Ovary (tissue), 7 donors: ENCODE measurements at regions not wholly inside any gene's neighbourhood (a gene's known extent, or its start where the extent isn't known, plus 50 kb on each side); places are given as distances from the start of the nearest gene placed in this dataset.

ENCODE experiments used
- DNase-seq, 5 donors: peaks; one replicate each; pipeline ENCODE4 v3.0.0-alpha.2; 2019 to 2020
- H3K27ac ChIP-seq, 2 donors: fragments of 200-600 bp; one replicate each; pipeline versions ENCODE4 v1.5.1 to v1.8.0; 2019 to 2022
- H3K27me3 ChIP-seq: fragments of 200-600 bp; one replicate; pipeline ENCODE4 v1.8.0; 2022
- H3K36me3 ChIP-seq: fragments of 200-600 bp; sonication (generic); one replicate; pipeline ENCODE4 v1.5.1; 2019
- H3K4me1 ChIP-seq: one replicate; pipeline ENCODE4 v1.8.1; 2013; ENCODE audit warnings: mild to moderate bottlenecking, moderate library complexity; ENCODE audit not compliant: insufficient read depth
- H3K4me3 ChIP-seq: fragments of 200-600 bp; sonication (generic); one replicate; pipeline ENCODE4 v1.5.1; 2017
- H3K9me3 ChIP-seq, 2 donors: fragments of 200-600 bp in 1 of 2; sonication (generic) in 1 of 2; one replicate each; pipeline versions ENCODE4 v1.5.1 to v1.8.1; 2013 to 2019; ENCODE audit warnings: mild to moderate bottlenecking in 1 of 2, moderate library complexity in 1 of 2
- CTCF ChIP-seq, 3 donors: fragments of 450-650 bp in 2 of 3; fragments of 200-600 bp in 1 of 3; IDR thresholded peaks; one replicate each; pipeline versions ENCODE4 v1.5.1 to v1.8.0; 2016 to 2022; ENCODE audit warnings: antibody characterized with exemption in 3 of 3, mild to moderate bottlenecking in 1 of 3
- EP300 ChIP-seq: sonication (generic); formaldehyde crosslinking; IDR thresholded peaks from one replicate; pipeline ENCODE4 v1.6.1; 2017; ENCODE audit warnings: antibody characterized with exemption
- POLR2A ChIP-seq: fragments of 450-650 bp; IDR thresholded peaks from one replicate; pipeline ENCODE4 v1.6.1; 2017; ENCODE audit warnings: antibody characterized with exemption, mild to moderate bottlenecking, moderate library complexity
- WGBS, 3 donors: extraction: QIAGEN DNeasy Blood & Tissue Kit in 1 of 3; methylation state at CpG; one replicate each; pipeline versions ENCODE4 v1.1.5 to v1.1.7; 2013 to 2017; 5-methylcytosine and 5-hydroxymethylcytosine counted together
- intact Hi-C, 4 donors: fragments of 100-400 bp; cut with DNase I; formaldehyde crosslinking; loops; one replicate each; pipeline versions ENCODE4 v1.11.0 to v1.15.1; 2022 to 2023
- donor health status: DM: no; HTN: no; CAD: no; lungs with moderate emphysema.
- donor health status: DM: no; HTN: no; CAD: no.
- donor health status: Bipolar disorder and iron deficiency.
- donor health status: DM: no; HTN: no; CAD: no.
- donor health status: DM: yes; HTN: yes; CAD: no.

- Histone ChIP-seq H3K27ac (no peak overlapping the region), H3K4me3 (no peak overlapping the region), H3K9me3 (no peaks in the 10 kb centered on the region), H3K36me3 (no peaks in the 10 kb centered on the region), H3K4me1 (no peaks in the 10 kb centered on the region), H3K27me3 (no peaks in the 10 kb centered on the region)
- intact Hi-C loops: no loop called here
- TF ChIP-seq POLR2A: no peak
- TF ChIP-seq EP300: no peak
- no peak for TF ChIP-seq CTCF (IDR thresholded peaks at IDR 0.05)
- 20 to 29% (median 29%) methylated on average over 4 of the region's 4 CpGs for WGBS, 3 donors
- DNase-seq: peak in 2 of 5 donors; percentile 14 to 43
Observed at GRCh38 chr12:91565246-91565645, 382.6 kb upstream of the DCN start.

GRCh38 chr12:91563011-91563765, 380.6 kb upstream of the DCN start:
- TF ChIP-seq EP300 (no peak), POLR2A (no peak), CTCF (IDR thresholded peaks at IDR 0.05) (no peak)
- intact Hi-C loops: no loop called here
- H3K9me3 ChIP-seq: no peaks in the 10 kb centered on the region
- H3K4me3 ChIP-seq: no peak overlapping the region
- no peaks in the 10 kb centered on the region for H3K36me3 ChIP-seq
- no peaks in the 10 kb centered on the region for H3K27me3 ChIP-seq
- no peak for DNase-seq
- H3K27ac ChIP-seq: no peak overlapping the region
- no peaks in the 10 kb centered on the region for H3K4me1 ChIP-seq
- 93 to 98% (median 95%) methylated on average over 4 of the region's 4 CpGs for WGBS, 3 donors

- Histone ChIP-seq H3K4me1 (no peaks in the 10 kb centered on the region), H3K36me3 (no peaks in the 10 kb centered on the region), H3K9me3 (no peaks in the 10 kb centered on the region), H3K27me3 (no peaks in the 10 kb centered on the region), H3K4me3 (no peak overlapping the region), H3K27ac (no peak overlapping the region)
- 84 to 93% (median 86%) methylated on average over 1 of the region's 1 CpG for WGBS, 3 donors
- TF ChIP-seq EP300 (no peak), CTCF (IDR thresholded peaks at IDR 0.05) (no peak)
- intact Hi-C loops: no loop called here
- no peak for DNase-seq
Observed at GRCh38 chr12:91562476-91562875, 379.9 kb upstream of the DCN start.

- H3K9me3 ChIP-seq: no peaks in the 10 kb centered on the region
- DNase-seq: no peak
- intact Hi-C loops: no loop called here
- TF ChIP-seq POLR2A: no peak
- no peak for TF ChIP-seq EP300
- no peak for TF ChIP-seq CTCF (IDR thresholded peaks at IDR 0.05)
- H3K36me3 ChIP-seq: no peaks in the 10 kb centered on the region
- H3K4me1 ChIP-seq: no peaks in the 10 kb centered on the region
- WGBS, 3 donors: 66 to 74% (median 71%) methylated on average over 2 of the region's 2 CpGs
- no peak overlapping the region for H3K4me3 ChIP-seq
- no peak overlapping the region for H3K27ac ChIP-seq
- no peaks in the 10 kb centered on the region for H3K27me3 ChIP-seq
Observed at GRCh38 chr12:91561958-91562325, 379.3 kb upstream of the DCN start.
